Fibroblast of villous mesenchyme (primary cell): ENCODE measurements at regions not wholly inside any gene's neighbourhood (a gene's known extent, or its start where the extent isn't known, plus 50 kb on each side); places are given as distances from the start of the nearest gene placed in this dataset.

Source experiments
- DNase-seq: peaks from one replicate; pipeline ENCODE4 v3.0.0-alpha.2; 2010; ENCODE audit warnings: low read depth
- H3K4me3 ChIP-seq: 2 replicates; pipeline ENCODE4 v1.5.1; 2011; ENCODE audit warnings: low read depth, mild to moderate bottlenecking, low read length
- TF ChIP-seq, protein P1 (sequence below): IDR thresholded peaks from 2 replicates; pipeline ENCODE4 v1.5.1; 2012; ENCODE audit warnings: low read depth, mild to moderate bottlenecking, low read length; ENCODE audit not compliant: insufficient read depth

DNA sequence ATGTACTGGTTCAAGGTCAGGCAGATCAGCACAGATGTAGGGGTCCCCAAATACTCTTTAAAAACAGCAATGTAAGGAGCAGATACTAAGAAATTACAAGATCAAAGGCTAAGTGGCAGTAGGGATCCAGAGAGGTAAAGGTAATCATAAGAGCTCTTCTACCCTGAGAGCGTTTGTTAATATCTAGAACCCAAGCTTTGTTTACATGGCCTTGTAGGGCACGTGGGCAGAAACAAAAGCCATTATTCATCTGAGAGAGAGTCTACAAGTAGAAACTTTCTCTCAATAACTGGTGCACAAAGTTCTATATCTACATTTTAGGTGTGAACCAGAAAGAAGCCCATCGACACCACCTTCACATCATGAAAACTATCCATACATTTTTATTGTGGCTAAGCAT lies 225.6 kb upstream of the PCDH10 start:
- DNase-seq = no peak
- TF ChIP-seq, protein P1, sequence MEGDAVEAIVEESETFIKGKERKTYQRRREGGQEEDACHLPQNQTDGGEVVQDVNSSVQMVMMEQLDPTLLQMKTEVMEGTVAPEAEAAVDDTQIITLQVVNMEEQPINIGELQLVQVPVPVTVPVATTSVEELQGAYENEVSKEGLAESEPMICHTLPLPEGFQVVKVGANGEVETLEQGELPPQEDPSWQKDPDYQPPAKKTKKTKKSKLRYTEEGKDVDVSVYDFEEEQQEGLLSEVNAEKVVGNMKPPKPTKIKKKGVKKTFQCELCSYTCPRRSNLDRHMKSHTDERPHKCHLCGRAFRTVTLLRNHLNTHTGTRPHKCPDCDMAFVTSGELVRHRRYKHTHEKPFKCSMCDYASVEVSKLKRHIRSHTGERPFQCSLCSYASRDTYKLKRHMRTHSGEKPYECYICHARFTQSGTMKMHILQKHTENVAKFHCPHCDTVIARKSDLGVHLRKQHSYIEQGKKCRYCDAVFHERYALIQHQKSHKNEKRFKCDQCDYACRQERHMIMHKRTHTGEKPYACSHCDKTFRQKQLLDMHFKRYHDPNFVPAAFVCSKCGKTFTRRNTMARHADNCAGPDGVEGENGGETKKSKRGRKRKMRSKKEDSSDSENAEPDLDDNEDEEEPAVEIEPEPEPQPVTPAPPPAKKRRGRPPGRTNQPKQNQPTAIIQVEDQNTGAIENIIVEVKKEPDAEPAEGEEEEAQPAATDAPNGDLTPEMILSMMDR = no peak
- H3K4me3 ChIP-seq = no peak overlapping the region

DNA sequence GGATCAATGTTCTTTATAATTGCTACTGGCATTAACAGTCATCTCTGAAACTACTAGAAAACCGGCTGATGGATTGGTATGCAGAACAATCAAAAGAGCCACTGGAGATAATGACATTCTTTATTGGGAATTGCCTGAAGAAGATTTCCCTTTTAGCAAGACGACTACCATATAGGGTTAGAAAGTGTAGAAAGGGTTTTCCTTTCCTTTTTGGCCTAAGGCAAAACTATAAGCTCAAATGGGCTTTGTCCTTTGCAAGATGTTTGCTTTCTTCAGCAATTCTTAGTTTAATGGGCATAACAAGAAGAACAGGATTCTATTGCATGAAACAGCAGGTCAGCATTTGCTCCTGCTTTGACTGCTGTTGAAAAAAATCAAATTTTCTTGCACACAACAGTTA lies 214.2 kb upstream of the PCDH10 start:
- DNase-seq = no peak
- TF ChIP-seq, protein P1 = no peak
- H3K4me3 ChIP-seq = no peak overlapping the region

DNA sequence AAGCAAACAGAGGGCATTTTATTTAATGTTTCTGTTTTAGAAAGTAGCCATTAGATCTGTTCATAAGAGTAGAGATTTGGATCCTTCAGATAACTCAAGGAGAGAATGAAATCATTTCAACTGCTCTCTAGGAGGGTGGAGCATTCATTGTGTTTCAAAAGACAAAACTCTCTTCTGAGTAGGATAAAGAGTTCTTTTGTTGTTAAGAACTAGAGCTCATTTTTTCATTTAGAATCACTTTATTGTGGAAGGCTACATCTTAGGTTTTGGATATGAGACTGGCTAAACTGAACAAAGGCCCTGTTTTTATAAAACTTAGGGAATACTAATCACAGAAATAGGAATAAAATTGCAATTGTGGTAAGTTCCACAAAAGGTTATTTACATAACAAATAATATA lies 193.9 kb upstream of the PCDH10 start:
- TF ChIP-seq, protein P1 = no peak
- H3K4me3 ChIP-seq = no peak overlapping the region

DNA sequence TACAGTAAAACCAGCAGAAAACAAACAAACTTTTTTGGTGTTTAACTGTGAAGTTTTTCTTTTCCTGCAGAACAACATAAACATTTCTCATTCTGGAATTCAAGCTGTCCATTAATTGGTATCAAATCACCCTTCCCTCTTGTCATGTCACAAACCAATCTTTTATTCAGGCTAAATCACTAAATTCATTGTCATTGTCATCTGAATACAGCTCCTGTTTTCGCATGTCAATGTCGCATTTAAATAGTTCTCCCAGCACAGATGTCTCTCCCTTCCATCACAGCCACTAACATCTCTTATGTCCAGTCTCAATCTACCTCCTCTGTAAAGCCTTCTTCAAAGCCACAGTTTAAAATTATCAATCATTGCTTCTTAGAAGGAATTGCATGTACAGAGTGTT lies 192.1 kb upstream of the PCDH10 start:
- DNase-seq = no peak
- H3K4me3 ChIP-seq = no peak overlapping the region
- TF ChIP-seq, protein P1 = no peak

More for the DNA sequence above, 193.9 kb upstream of the PCDH10 start:
- no peak for DNase-seq

DNA sequence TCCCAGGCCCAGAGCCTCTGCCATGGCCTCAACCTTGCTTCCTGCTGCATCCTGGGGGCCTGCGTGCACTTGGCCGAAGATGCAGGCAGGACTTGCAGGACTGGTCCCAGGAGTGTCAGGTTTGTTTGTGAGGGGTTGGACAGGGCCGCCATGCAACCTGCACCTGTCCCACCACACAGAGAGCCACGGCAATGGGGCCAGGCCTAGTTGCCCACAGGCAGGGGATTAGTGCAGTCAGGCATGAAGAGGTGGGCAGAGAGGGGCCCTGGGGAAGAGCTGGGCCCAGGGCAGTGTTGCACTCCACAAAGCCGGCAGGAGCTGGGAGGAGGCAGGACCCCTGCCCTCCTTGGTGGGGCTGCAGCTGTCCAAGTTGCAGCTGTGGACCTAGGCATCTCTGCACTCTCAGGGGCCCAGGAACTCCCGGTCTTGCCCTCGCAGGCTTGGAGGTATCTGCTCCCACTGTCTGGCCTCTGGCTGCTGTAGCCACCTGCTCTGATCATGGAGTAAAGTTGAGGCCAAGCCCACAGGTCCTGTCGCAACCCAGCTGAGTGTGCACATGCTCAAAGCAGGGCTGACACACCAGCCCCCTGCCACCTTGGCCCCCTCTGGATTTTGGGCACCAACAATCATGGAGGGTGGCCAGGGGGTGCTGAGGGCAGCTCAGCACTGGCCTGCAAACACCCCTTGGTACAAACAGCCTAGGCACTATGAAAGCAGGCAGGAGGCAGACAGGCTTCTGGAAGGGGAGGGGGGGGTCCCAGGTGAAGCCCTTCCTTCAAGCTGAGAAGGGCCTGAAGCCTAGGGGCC lies 190.4 kb upstream of the PCDH10 start:
- DNase-seq = no peak
- TF ChIP-seq, protein P1 = no peak

DNA sequence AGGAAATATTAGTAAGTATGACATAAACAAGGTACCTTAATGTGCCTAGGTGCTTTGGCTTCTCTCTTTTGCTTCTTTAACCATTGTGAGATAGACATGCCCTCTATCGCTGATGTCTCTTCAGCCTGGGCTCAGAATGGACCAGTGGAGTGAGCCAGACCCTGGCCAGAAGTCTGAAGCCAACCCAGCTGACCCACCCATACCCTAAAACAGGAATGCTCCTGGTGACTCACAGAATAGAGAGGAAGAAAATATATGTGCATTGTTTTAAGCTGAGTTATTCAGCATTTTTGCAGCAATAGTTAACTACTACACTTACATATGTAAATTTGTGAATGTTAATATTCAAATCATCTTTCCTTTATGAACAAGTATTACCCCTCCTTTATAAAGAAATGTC lies 167.5 kb upstream of the PCDH10 start:
- DNase-seq = no peak
- TF ChIP-seq, protein P1 = no peak
- no peak overlapping the region for H3K4me3 ChIP-seq

More for the DNA sequence above, 190.4 kb upstream of the PCDH10 start:
- no peak overlapping the region for H3K4me3 ChIP-seq

DNA sequence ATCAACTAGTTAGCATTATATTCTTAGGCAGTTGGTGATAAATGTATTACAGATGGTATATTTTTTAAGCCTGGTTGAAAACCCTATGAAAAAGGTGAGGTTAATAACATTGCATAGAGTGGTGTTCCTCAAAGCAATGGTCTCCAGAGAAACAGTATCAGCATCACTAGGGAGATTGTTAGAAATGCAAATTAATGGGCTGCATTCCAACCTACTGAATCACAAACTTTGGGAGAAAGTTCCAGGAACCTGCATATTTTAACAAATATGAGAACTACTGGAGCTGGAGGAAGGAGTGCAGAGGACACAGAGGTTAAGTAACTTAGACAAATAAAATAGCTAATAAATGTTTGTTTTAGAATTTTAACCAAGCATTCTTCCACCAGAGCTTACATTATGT lies 166.9 kb upstream of the PCDH10 start:
- H3K4me3 ChIP-seq = no peak overlapping the region
- TF ChIP-seq, protein P1 = no peak
- no peak for DNase-seq
